ENCODE measurements at regions not wholly inside any gene's neighbourhood (a gene's known extent, or its start where the extent isn't known, plus 50 kb on each side); places are given as distances from the start of the nearest gene placed in this dataset.

DNA sequence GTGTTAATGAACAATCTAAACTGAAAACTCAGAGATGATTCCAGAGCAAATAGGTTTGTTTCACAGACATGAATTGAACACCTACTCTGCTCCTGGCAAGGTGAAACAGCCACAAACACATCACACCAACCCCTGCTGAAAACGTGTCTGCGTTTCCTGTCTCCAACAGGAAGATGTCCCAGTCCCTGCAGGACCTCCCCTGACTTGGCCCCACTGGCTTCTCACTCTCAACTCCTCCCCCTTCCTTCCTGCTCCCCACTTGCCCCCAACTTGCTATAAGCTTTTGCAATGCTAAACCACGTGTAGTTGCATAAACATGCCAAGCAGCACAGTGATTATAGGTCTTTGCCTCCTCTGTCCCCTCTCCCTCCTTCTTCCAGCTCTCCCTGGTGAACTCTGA, 567.6 kb downstream of the BCL11B start:
- DNase-seq = no peak
- H3K4me3 Mint-ChIP-seq = no peak overlapping the region
- no peak overlapping the region for H3K27ac Mint-ChIP-seq
- TF ChIP-seq, protein P1, sequence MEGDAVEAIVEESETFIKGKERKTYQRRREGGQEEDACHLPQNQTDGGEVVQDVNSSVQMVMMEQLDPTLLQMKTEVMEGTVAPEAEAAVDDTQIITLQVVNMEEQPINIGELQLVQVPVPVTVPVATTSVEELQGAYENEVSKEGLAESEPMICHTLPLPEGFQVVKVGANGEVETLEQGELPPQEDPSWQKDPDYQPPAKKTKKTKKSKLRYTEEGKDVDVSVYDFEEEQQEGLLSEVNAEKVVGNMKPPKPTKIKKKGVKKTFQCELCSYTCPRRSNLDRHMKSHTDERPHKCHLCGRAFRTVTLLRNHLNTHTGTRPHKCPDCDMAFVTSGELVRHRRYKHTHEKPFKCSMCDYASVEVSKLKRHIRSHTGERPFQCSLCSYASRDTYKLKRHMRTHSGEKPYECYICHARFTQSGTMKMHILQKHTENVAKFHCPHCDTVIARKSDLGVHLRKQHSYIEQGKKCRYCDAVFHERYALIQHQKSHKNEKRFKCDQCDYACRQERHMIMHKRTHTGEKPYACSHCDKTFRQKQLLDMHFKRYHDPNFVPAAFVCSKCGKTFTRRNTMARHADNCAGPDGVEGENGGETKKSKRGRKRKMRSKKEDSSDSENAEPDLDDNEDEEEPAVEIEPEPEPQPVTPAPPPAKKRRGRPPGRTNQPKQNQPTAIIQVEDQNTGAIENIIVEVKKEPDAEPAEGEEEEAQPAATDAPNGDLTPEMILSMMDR (IDR thresholded peaks at IDR 0.05) = no peak
- no peaks in the 10 kb centered on the region for H3K4me1 Mint-ChIP-seq (ENCODE audit: low read depth)
- H3K9me3 Mint-ChIP-seq = peaks cover 53% of the 10 kb centered on the region
- peaks cover 2% of the 10 kb centered on the region for H3K27me3 Mint-ChIP-seq (ENCODE audit: insufficient read depth)
- no peaks in the 10 kb centered on the region for H3K36me3 Mint-ChIP-seq (ENCODE audit: low read depth)

DNA sequence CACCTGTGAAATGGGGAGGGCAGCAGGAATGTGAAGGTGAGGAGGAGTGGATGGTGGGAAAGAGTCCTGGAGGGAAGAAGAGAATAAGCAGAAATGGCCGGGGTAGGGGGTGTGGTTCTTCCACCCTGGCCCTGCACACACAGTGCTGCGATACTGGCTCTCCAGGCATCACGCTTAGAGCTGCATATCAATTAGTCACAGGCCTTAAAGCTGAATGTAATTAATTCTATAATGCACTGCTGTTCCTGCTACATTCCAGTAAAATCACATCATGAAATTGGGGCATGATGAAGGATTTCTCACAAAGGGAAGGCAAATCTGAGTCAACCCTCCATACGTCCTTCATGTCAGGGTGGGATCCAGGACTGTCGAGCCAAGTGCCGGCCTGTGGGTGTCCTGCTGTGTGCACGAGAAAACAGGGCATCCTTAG, 566.1 kb downstream of the BCL11B start:
- no peak for DNase-seq
- peaks cover 51% of the 10 kb centered on the region for H3K9me3 Mint-ChIP-seq
- no peak overlapping the region for H3K4me3 Mint-ChIP-seq
- H3K27ac Mint-ChIP-seq = no peak overlapping the region
- H3K27me3 Mint-ChIP-seq (ENCODE audit: insufficient read depth) = peaks cover 2% of the 10 kb centered on the region
- TF ChIP-seq, protein P1 (IDR thresholded peaks at IDR 0.05) = no peak
- no peaks in the 10 kb centered on the region for H3K36me3 Mint-ChIP-seq (ENCODE audit: low read depth)
- no peaks in the 10 kb centered on the region for H3K4me1 Mint-ChIP-seq (ENCODE audit: low read depth)

DNA sequence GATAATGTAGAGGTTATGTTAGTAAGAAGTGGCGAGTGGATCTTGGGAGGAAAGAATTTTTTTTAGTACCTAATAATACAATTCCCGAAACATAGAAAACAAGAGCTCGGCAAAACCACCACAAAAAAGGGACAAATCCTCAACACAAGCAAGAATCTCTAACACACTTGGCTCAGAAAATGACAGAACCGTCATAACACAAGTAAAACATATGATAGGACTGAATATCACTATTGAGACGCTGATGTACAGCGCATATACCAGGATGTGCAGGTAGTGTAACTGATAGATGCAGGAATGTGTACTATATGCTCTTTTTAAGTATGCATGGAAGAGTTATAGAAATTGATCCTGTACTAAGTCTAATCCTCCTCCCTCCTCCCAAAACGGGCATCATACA, 564.5 kb downstream of the BCL11B start:
- Mint-ChIP-seq H3K4me1 (ENCODE audit: low read depth) (no peaks in the 10 kb centered on the region), H3K9me3 (peaks cover 52% of the 10 kb centered on the region), H3K27me3 (ENCODE audit: insufficient read depth) (peaks cover 2% of the 10 kb centered on the region; the same call in 1 of the 2 replicates), H3K27ac (no peak overlapping the region), H3K36me3 (ENCODE audit: low read depth) (no peaks in the 10 kb centered on the region), H3K4me3 (no peak overlapping the region)
- TF ChIP-seq, protein P1 (IDR thresholded peaks at IDR 0.05) = no peak
- no peak for DNase-seq

DNA sequence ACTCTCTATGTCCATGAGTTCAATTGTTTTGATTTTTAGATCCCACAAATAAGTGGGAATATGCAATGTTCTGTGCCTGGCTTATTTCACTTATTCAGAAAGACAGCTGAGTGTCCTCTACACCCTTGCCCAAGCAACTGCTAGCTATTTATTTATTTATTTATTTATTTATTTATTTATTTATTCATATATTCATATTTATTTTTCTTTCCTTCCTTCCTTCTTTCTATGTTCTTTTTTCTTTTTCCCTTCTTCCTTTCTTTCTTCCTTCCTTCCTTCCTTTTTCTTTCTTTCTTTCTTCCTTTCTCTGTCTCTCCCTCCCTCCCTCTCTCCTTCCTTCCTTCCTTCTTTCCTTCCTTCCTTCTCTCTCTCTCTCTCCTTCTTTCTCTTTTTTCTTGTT, 563.4 kb downstream of the BCL11B start:
- H3K4me3 Mint-ChIP-seq = no peak overlapping the region
- H3K9me3 Mint-ChIP-seq = peaks cover 47% of the 10 kb centered on the region
- H3K27me3 Mint-ChIP-seq (ENCODE audit: insufficient read depth) = no peaks in the 10 kb centered on the region
- no peaks in the 10 kb centered on the region for H3K4me1 Mint-ChIP-seq (ENCODE audit: low read depth)
- DNase-seq = no peak
- no peak overlapping the region for H3K27ac Mint-ChIP-seq
- TF ChIP-seq, protein P1 (IDR thresholded peaks at IDR 0.05) = no peak
- H3K36me3 Mint-ChIP-seq (ENCODE audit: low read depth) = no peaks in the 10 kb centered on the region

DNA sequence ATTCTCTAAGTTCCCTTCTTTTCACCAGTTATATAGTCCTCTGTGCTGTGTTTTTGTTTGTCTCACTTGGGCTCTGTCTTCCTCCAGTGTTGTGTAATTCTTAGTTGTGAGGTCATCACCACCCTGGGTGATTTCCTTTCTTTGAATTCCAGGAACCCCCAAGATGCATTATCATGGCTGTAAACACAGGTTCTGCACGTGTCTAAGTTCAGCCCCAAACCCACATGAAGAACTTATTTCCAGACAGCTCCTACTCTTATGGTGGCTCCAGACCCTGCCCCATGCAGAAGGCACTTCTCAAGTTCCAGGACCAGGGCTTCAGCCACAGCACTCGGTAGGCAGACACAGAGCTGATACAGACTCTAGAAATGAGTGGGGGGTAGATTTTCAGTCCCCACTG, 560.5 kb downstream of the BCL11B start:
- Mint-ChIP-seq H3K4me3 (no peak overlapping the region), H3K9me3 (peaks cover 54% of the 10 kb centered on the region), H3K36me3 (ENCODE audit: low read depth) (no peaks in the 10 kb centered on the region), H3K27me3 (ENCODE audit: insufficient read depth) (no peaks in the 10 kb centered on the region), H3K4me1 (ENCODE audit: low read depth) (no peaks in the 10 kb centered on the region), H3K27ac (no peak overlapping the region)
- no peak for DNase-seq
- TF ChIP-seq, protein P1 (IDR thresholded peaks at IDR 0.05) = no peak
